Adrenal gland (tissue), 9 donors: ENCODE measurements at regions not wholly inside any gene's neighbourhood (a gene's known extent, or its start where the extent isn't known, plus 50 kb on each side); places are given as distances from the start of the nearest gene placed in this dataset.

Source experiments
- DNase-seq, 7 donors: peaks; one replicate each; pipeline ENCODE4 v3.0.0-alpha.2; 2019 to 2020
- H3K27ac ChIP-seq, 5 donors: fragments of 200-600 bp; sonication (generic) in 4 of 5; 1 replicate in 3 of 5; 2 replicates in 2 of 5; pipeline versions ENCODE4 v1.5.1 to v1.8.0; 2016 to 2020; ENCODE audit warnings: mild to moderate bottlenecking in 1 of 5
- H3K27me3 ChIP-seq: fragments of 200-600 bp; 2 replicates; pipeline ENCODE4 v1.8.0; 2021
- H3K36me3 ChIP-seq, 2 donors: fragments of 200-600 bp; replicated peaks in 1 of 2; 1 replicate in 1 of 2; 2 replicates in 1 of 2; pipeline versions ENCODE4 v1.5.1 to v1.8.0; 2018 to 2022
- H3K4me1 ChIP-seq, 2 donors: fragments of 200-600 bp; replicated peaks in 1 of 2; 1 replicate in 1 of 2; 2 replicates in 1 of 2; pipeline versions ENCODE4 v1.5.1 to v1.8.0; 2018 to 2021
- H3K4me3 ChIP-seq, 4 donors: fragments of 200-600 bp; sonication (generic) in 3 of 4; one replicate each; pipeline ENCODE4 v1.5.1; 2016 to 2018
- H3K9me3 ChIP-seq, 3 donors: fragments of 200-600 bp; sonication (generic) in 1 of 3; replicated peaks in 1 of 3; 1 replicate in 2 of 3; 2 replicates in 1 of 3; pipeline versions ENCODE4 v1.5.1 to v1.8.0; 2016 to 2021
- CTCF ChIP-seq, 6 experiments: fragments of 450-650 bp in 4 of 6; fragments of 200-600 bp in 2 of 6; sonication (generic) in 1 of 6; IDR thresholded peaks; 1 replicate in 5 of 6; 2 replicates in 1 of 6; pipeline versions ENCODE4 v1.5.1 to v1.8.0; 2016 to 2021; ENCODE audit warnings: antibody characterized with exemption in 6 of 6, mild to moderate bottlenecking in 2 of 6, moderate library complexity in 1 of 6
- POLR2A ChIP-seq, 2 donors: fragments of 450-650 bp; IDR thresholded peaks; one replicate each; pipeline ENCODE4 v1.6.1; 2017; ENCODE audit warnings: antibody characterized with exemption in 2 of 2, mild to moderate bottlenecking in 2 of 2, moderate library complexity in 1 of 2
- WGBS, 4 donors: extraction: QIAGEN DNeasy Blood & Tissue Kit in 2 of 4; methylation state at CpG; one replicate each; pipeline versions ENCODE4 v1.1.5 to v1.1.7; 2013 to 2017; 5-methylcytosine and 5-hydroxymethylcytosine counted together
- intact Hi-C, 2 donors: fragments of 100-400 bp; cut with DNase I; formaldehyde crosslinking; loops; one replicate each; pipeline versions ENCODE4 v1.14.1 to v1.15.0; 2022 to 2023
- donor health status: healthy with polysubstance abuse.
- donor health status: Bipolar disorder and iron deficiency.
- donor health status: DM: yes; HTN: yes; CAD: no.
- donor health status: DM: no; HTN: no; CAD: no.
- donor health status: DM: no; HTN: no; CAD: no.

DNA sequence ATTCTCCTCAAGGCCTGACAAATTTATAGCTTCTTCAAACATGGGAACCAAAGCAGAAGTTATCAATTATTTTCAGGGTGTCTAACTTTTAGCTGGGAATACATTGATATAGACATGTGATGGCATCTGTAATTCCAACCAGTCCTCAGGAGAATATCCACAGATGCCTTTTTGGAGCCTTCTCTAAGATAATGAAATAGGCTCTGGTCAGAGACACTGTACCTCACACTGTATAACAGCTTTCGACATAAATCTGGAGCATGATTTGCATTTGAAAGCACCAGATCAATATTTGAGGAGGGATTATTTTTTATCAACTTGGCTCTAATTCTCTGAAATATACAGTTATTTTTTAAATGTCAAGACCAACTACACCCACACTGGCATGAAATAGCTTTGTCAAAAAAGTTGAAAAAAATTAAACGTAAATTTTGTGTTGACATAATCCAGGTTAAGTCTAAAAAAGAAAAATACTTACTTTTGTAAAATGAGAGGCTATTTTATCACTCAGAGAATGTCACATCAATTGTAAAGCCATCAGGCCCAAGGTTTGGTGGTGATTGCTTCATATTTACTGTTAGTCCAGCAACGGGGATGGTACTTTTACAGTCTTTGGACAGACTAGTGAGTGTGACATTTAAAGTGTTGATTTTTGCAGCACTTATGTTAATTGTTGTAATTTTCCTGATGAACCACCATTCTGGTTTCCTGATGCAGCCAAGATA, 177.0 kb upstream of the SP8 start:
- no peaks in the 10 kb centered on the region for H3K27me3 ChIP-seq
- no peaks in the 10 kb centered on the region for H3K4me1 ChIP-seq
- H3K9me3 ChIP-seq, result no peaks in the 10 kb centered on the region
- no peak overlapping the region for H3K27ac ChIP-seq
- no peaks in the 10 kb centered on the region for H3K36me3 ChIP-seq
- TF ChIP-seq POLR2A (IDR thresholded peaks at IDR 0.05) (no peak), CTCF (IDR thresholded peaks at IDR 0.05) (no peak)
- WGBS, 4 donors, result 79 to 84% (median 81%) methylated on average over 3 of the region's 3 CpGs
- DNase-seq, result no peak
- H3K4me3 ChIP-seq, result no peak overlapping the region
- intact Hi-C loops, result no loop called here

GRCh38 chr7:20964281-20964918, 177.7 kb upstream of the SP8 start:
- no peak overlapping the region for H3K4me3 ChIP-seq
- TF ChIP-seq CTCF (IDR thresholded peaks at IDR 0.05), result no peak
- TF ChIP-seq POLR2A (IDR thresholded peaks at IDR 0.05), result no peak
- intact Hi-C loops, result no loop called here
- H3K9me3 ChIP-seq, result no peaks in the 10 kb centered on the region
- no peaks in the 10 kb centered on the region for H3K27me3 ChIP-seq
- no peaks in the 10 kb centered on the region for H3K36me3 ChIP-seq
- no peak overlapping the region for H3K27ac ChIP-seq
- no peak for DNase-seq
- WGBS, 4 donors, result 65 to 76% (median 73%) methylated on average over 5 of the region's 5 CpGs
- H3K4me1 ChIP-seq, result no peaks in the 10 kb centered on the region

DNA sequence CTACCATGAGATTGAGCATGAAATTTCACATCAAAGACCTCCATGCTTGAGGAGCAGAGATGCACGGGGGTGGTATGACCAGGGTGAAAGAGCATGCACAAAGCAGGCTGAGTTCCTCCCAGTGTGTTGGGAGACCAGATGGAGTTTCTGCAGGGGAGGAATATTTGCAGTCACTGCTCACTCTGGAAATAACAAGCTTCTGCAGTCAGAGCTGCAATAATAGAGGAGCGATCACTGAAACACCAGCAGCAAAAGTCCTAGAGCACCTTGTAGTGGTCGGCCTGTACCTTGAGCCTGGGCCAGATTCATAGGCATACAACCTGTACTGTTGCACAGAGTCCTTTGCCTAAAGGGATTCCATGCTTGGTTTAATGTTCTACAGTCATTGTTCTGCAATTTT, 184.5 kb upstream of the SP8 start:
- intact Hi-C loops, result no loop called here
- 54 to 67% (median 58%) methylated on average over 3 of the region's 3 CpGs for whole genome bisulfite sequencing, 4 donors
- no peak for TF ChIP-seq POLR2A (IDR thresholded peaks at IDR 0.05)
- TF ChIP-seq CTCF (IDR thresholded peaks at IDR 0.05), result no peak

GRCh38 chr7:20980232-20980631, 193.5 kb upstream of the SP8 start:
- H3K4me1 ChIP-seq, result no peaks in the 10 kb centered on the region
- WGBS, 4 donors, result 54 to 70% (median 63%) methylated on average over 8 of the region's 8 CpGs

More for the DNA sequence above, 184.5 kb upstream of the SP8 start:
- Histone ChIP-seq H3K4me3 (no peak overlapping the region), H3K4me1 (no peaks in the 10 kb centered on the region), H3K27me3 (no peaks in the 10 kb centered on the region), H3K9me3 (no peaks in the 10 kb centered on the region), H3K36me3 (no peaks in the 10 kb centered on the region), H3K27ac (no peak overlapping the region)
- no peak for DNase-seq

More at GRCh38 chr7:20980232-20980631, 193.5 kb upstream of the SP8 start:
- H3K27ac ChIP-seq, result no peak overlapping the region
- H3K36me3 ChIP-seq, result no peaks in the 10 kb centered on the region
- no peaks in the 10 kb centered on the region for H3K27me3 ChIP-seq
- no peak for DNase-seq
- TF ChIP-seq POLR2A (IDR thresholded peaks at IDR 0.05) (no peak), CTCF (IDR thresholded peaks at IDR 0.05) (no peak)
- H3K9me3 ChIP-seq, result no peaks in the 10 kb centered on the region
- no peak overlapping the region for H3K4me3 ChIP-seq
- intact Hi-C loops, result no loop called here
